H9 (cell line): ENCODE measurements at regions not wholly inside any gene's neighbourhood (a gene's known extent, or its start where the extent isn't known, plus 50 kb on each side); places are given as distances from the start of the nearest gene placed in this dataset.

Source experiments
- DNase-seq: peaks from one replicate; pipeline ENCODE4 v3.0.0-alpha.2; 2017
- H2AFZ ChIP-seq: one replicate; pipeline ENCODE4 v1.6.1; 2013; ENCODE audit warnings: mild to moderate bottlenecking, low read length, control low read depth, moderate library complexity
- H2AK5ac ChIP-seq: 2 replicates; pipeline ENCODE4 v1.6.1; 2013; ENCODE audit warnings: low read length, control low read depth, mixed read lengths; ENCODE audit not compliant: insufficient read length
- H2BK120ac ChIP-seq: one replicate; pipeline ENCODE4 v1.6.1; 2013; ENCODE audit warnings: low read depth, mild to moderate bottlenecking, low read length, control low read depth, inconsistent platforms; ENCODE audit not compliant: poor library complexity, severe bottlenecking
- H2BK12ac ChIP-seq: 2 replicates; pipeline ENCODE4 v1.6.1; 2013; ENCODE audit warnings: low read length, control low read depth, mixed read lengths, low read depth; ENCODE audit not compliant: insufficient read length
- H2BK15ac ChIP-seq: 2 replicates; pipeline ENCODE4 v1.6.1; 2013; ENCODE audit warnings: low read depth, low read length, control low read depth
- H2BK20ac ChIP-seq: one replicate; pipeline ENCODE4 v1.6.1; 2013; ENCODE audit warnings: low read depth, mild to moderate bottlenecking, low read length, control low read depth, inconsistent platforms; ENCODE audit not compliant: poor library complexity, severe bottlenecking
- H2BK5ac ChIP-seq: 2 replicates; pipeline ENCODE4 v1.6.1; 2013; ENCODE audit warnings: low read length, control low read depth, mixed read lengths; ENCODE audit not compliant: insufficient read length
- H3K14ac ChIP-seq: 2 replicates; pipeline ENCODE4 v1.6.1; 2013; ENCODE audit warnings: low read length, control low read depth; ENCODE audit not compliant: insufficient read depth
- H3K18ac ChIP-seq: 2 replicates; pipeline ENCODE4 v1.6.1; 2013; ENCODE audit warnings: low read depth, mild to moderate bottlenecking, mixed read lengths, low read length, control low read depth; ENCODE audit not compliant: insufficient read length
- H3K23ac ChIP-seq: 2 replicates; pipeline ENCODE4 v1.6.1; 2013; ENCODE audit warnings: low read length, control low read depth, mixed read lengths, low read depth; ENCODE audit not compliant: insufficient read length
- H3K23me2 ChIP-seq: 2 replicates; pipeline ENCODE4 v1.6.1; 2013; ENCODE audit warnings: low read depth, mild to moderate bottlenecking, mixed read lengths, low read length, control low read depth; ENCODE audit not compliant: insufficient read length, poor library complexity, severe bottlenecking
- H3K27ac ChIP-seq: 2 replicates; pipeline ENCODE4 v1.5.1; 2013; ENCODE audit warnings: low read length, control low read depth, mixed read lengths, low read depth; ENCODE audit not compliant: insufficient read length
- H3K27me3 ChIP-seq: 2 replicates; pipeline ENCODE4 v1.6.1; 2013; ENCODE audit warnings: low read length, control low read depth, inconsistent platforms; ENCODE audit not compliant: insufficient read depth
- H3K4ac ChIP-seq: 2 replicates; pipeline ENCODE4 v1.6.1; 2013; ENCODE audit warnings: low read depth, mild to moderate bottlenecking, control low read depth, inconsistent platforms, low read length, moderate library complexity
- H3K4me1 ChIP-seq: 2 replicates; pipeline ENCODE4 v1.6.1; 2013; ENCODE audit warnings: low read length, control low read depth, inconsistent platforms; ENCODE audit not compliant: insufficient read depth
- H3K4me2 ChIP-seq: 2 replicates; pipeline ENCODE4 v1.6.1; 2013; ENCODE audit warnings: low read length, control low read depth, mixed read lengths; ENCODE audit not compliant: insufficient read length, insufficient read depth
- H3K56ac ChIP-seq: 2 replicates; pipeline ENCODE4 v1.6.1; 2013; ENCODE audit warnings: low read depth, mild to moderate bottlenecking, mixed read lengths, low read length, control low read depth; ENCODE audit not compliant: insufficient read length
- H3K79me1 ChIP-seq: 2 replicates; pipeline ENCODE4 v1.6.1; 2013; ENCODE audit warnings: low read depth, mild to moderate bottlenecking, moderate library complexity, low read length, control low read depth, inconsistent platforms; ENCODE audit not compliant: insufficient read depth, poor library complexity, severe bottlenecking
- H3K79me2 ChIP-seq: 2 replicates; pipeline ENCODE4 v1.6.1; 2013; ENCODE audit warnings: low read length, control low read depth, inconsistent platforms; ENCODE audit not compliant: insufficient read depth
- H3K9ac ChIP-seq: 2 replicates; pipeline ENCODE4 v1.6.1; 2013; ENCODE audit warnings: low read length, control low read depth, mixed read lengths; ENCODE audit not compliant: insufficient read length; ENCODE audit errors: extremely low read depth
- H3K9me3 ChIP-seq: one replicate; pipeline ENCODE4 v1.6.1; 2013; ENCODE audit warnings: low read depth, low read length, inconsistent platforms; ENCODE audit not compliant: control insufficient read depth
- H3T11ph ChIP-seq: one replicate; pipeline ENCODE4 v1.6.1; 2013; ENCODE audit warnings: mild to moderate bottlenecking, low read length, control low read depth, inconsistent platforms
- H4K20me1 ChIP-seq: one replicate; pipeline ENCODE4 v1.6.1; 2013; ENCODE audit not compliant: control insufficient read depth, insufficient read length, insufficient read depth
- H4K5ac ChIP-seq: 2 replicates; pipeline ENCODE4 v1.6.1; 2013; ENCODE audit warnings: low read depth, mild to moderate bottlenecking, mixed read lengths, low read length, control low read depth; ENCODE audit not compliant: insufficient read length
- H4K8ac ChIP-seq: replicated peaks from 2 replicates; pipeline ENCODE4 v1.6.1; 2013; ENCODE audit warnings: low read length, control low read depth, mixed read lengths, low read depth; ENCODE audit not compliant: insufficient read length
- H4K91ac ChIP-seq: 2 replicates; pipeline ENCODE4 v1.6.1; 2013; ENCODE audit warnings: low read depth, mild to moderate bottlenecking, moderate library complexity, mixed read lengths, low read length, control low read depth; ENCODE audit not compliant: insufficient read length
- H3K27ac Mint-ChIP-seq, 3 experiments: 2 replicates in 2 of 3; 3 replicates in 1 of 3; pipeline ENCODE4 v1.8.0; 2020 to 2021; ENCODE audit warnings: mixed read lengths in 3 of 3, mild to moderate bottlenecking in 1 of 3, moderate library complexity in 1 of 3
- H3K27me3 Mint-ChIP-seq: 2 replicates; pipeline ENCODE4 v1.8.0; 2021; ENCODE audit warnings: low read depth, mild to moderate bottlenecking, moderate library complexity, mixed read lengths
- H3K36me3 Mint-ChIP-seq, 3 experiments: 2 replicates in 2 of 3; 3 replicates in 1 of 3; pipeline ENCODE4 v1.8.0; 2020 to 2021; ENCODE audit warnings: low read depth in 3 of 3, mixed read lengths in 3 of 3; ENCODE audit not compliant: insufficient read depth in 1 of 3
- H3K4me1 Mint-ChIP-seq, 2 experiments: 2 replicates each; pipeline ENCODE4 v1.8.0; 2020; ENCODE audit warnings: mixed read lengths in 2 of 2
- H3K4me3 Mint-ChIP-seq, 2 experiments: 2 replicates in 1 of 2; 3 replicates in 1 of 2; pipeline ENCODE4 v1.8.0; 2020 to 2021; ENCODE audit warnings: mild to moderate bottlenecking in 2 of 2, mixed read lengths in 2 of 2, moderate library complexity in 1 of 2
- H3K9me3 Mint-ChIP-seq, 2 experiments: 2 replicates in 1 of 2; 3 replicates in 1 of 2; pipeline ENCODE4 v1.8.0; 2020; ENCODE audit warnings: mild to moderate bottlenecking in 2 of 2, mixed read lengths in 2 of 2, moderate library complexity in 1 of 2
- WGBS: extraction: QIAGEN DNeasy Blood & Tissue Kit; methylation state at CpG from one replicate; pipeline ENCODE4 v1.1.7; 2013; ENCODE audit warnings: missing lambda C conversion rate, low lambda C conversion rate, mixed read lengths; ENCODE audit not compliant: insufficient read length; ENCODE audit errors: extremely low coverage; 5-methylcytosine and 5-hydroxymethylcytosine counted together
- TF ChIP-seq, protein P1 (sequence below): fragments of 200-600 bp; sonication (generic); conservative IDR thresholded peaks from 3 replicates; pipeline ENCODE4 v1.8.0; 2021; ENCODE audit warnings: antibody characterized with exemption, mild to moderate bottlenecking

DNA sequence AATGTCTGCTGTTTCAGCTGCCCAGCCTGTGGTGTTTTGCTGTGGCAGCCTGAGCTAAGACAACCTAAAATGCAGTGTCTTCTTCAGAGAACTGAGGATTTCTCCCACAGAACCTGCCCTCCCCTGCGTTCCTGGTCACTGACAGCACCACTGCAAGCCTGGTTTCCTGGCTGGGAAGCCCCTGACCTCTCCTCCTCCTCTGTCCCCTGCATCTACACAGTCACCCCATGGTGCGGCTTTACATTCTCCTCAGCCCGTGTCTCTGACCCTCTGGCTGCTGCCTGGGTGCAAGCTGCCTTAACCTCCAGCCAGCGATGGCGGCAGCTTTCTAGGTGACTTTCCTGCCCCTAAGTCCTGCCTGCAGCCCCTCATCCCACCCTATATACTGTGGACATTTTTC is 337.3 kb upstream of the ZNF32 start:
- Histone ChIP-seq H3K9ac (no peak overlapping the region), H4K91ac (no peak overlapping the region), H2BK15ac (no peak overlapping the region), H2BK120ac (no peak overlapping the region), H3K23ac (no peak overlapping the region), H4K8ac (no peak overlapping the region), H2AK5ac (no peak overlapping the region), H3K4me1 (no peaks in the 10 kb centered on the region), H2BK12ac (no peak overlapping the region), H2BK5ac (no peak overlapping the region), H3K56ac (no peak overlapping the region), H2BK20ac (no peak overlapping the region), H3K79me2 (no peaks in the 10 kb centered on the region), H3K4ac (no peak overlapping the region), H3K4me2 (no peak overlapping the region), H3K18ac (no peak overlapping the region), H3K27ac (no peak overlapping the region), H3K79me1 (no peaks in the 10 kb centered on the region), H3T11ph (no peak overlapping the region), H3K23me2 (no peaks in the 10 kb centered on the region), H3K14ac (no peak overlapping the region; the same call in 1 of the 2 replicates), H3K27me3 (no peaks in the 10 kb centered on the region), H4K5ac (no peak overlapping the region), H2AFZ (no peak overlapping the region), H3K9me3 (no peaks in the 10 kb centered on the region), H4K20me1 (no peaks in the 10 kb centered on the region)
- H3K4me1 Mint-ChIP-seq = peaks cover 0 to 3% of the 10 kb centered on the region in 2 experiments; a peak in 1 of 4 replicates
- H3K36me3 Mint-ChIP-seq = peaks cover 2 to 4% (median 4%) of the 10 kb centered on the region in 3 experiments; a peak in 4 of 7 replicates
- TF ChIP-seq, protein P1, sequence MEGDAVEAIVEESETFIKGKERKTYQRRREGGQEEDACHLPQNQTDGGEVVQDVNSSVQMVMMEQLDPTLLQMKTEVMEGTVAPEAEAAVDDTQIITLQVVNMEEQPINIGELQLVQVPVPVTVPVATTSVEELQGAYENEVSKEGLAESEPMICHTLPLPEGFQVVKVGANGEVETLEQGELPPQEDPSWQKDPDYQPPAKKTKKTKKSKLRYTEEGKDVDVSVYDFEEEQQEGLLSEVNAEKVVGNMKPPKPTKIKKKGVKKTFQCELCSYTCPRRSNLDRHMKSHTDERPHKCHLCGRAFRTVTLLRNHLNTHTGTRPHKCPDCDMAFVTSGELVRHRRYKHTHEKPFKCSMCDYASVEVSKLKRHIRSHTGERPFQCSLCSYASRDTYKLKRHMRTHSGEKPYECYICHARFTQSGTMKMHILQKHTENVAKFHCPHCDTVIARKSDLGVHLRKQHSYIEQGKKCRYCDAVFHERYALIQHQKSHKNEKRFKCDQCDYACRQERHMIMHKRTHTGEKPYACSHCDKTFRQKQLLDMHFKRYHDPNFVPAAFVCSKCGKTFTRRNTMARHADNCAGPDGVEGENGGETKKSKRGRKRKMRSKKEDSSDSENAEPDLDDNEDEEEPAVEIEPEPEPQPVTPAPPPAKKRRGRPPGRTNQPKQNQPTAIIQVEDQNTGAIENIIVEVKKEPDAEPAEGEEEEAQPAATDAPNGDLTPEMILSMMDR = no peak
- H3K27me3 Mint-ChIP-seq = peaks cover 5% of the 10 kb centered on the region
- H3K4me3 Mint-ChIP-seq = no peak overlapping the region
- H3K27ac Mint-ChIP-seq = no peak overlapping the region; a peak in 1 of 7 replicates
- DNase-seq = no peak
- peaks cover 19 to 20% of the 10 kb centered on the region in 2 experiments; a peak in 4 of 5 replicates for H3K9me3 Mint-ChIP-seq
- WGBS = no CpG with 5 or more reads among the region's 5 CpGs
